Right renal cortex interstitium (tissue), 3 donors: ENCODE measurements at regions not wholly inside any gene's neighbourhood (a gene's known extent, or its start where the extent isn't known, plus 50 kb on each side); places are given as distances from the start of the nearest gene placed in this dataset.
"Not testable (repeated sequence)": the region's sequence is repeated elsewhere in the genome, so short reads cannot be mapped to it uniquely, and the experiment has no call there.

Experiments
- DNase-seq, 3 donors: peaks; one replicate each; pipeline ENCODE4 v3.0.0-alpha.2; 2013; ENCODE audit warnings: low read depth in 3 of 3, low spot score in 2 of 3

DNA sequence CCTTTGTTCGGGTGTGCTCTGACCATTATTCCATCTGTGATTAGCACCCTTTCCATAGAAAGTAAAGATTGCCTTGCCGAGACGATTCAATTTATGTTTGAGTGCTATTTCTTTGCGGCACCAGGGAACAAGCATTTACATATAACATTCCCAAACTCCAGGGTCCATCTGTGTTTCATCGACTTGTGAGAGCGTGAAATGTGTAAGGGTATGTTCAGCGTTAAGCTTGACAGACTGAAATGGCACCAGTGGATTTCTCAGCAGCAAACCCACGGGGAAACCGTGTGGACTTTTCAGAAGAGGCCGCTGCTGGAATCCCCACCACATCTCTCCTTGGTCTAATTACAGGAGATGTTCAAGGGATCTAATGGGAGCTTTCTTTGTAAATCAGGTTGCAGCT, 270.5 kb downstream of the TCERG1L start:
- no peak for DNase-seq

DNA sequence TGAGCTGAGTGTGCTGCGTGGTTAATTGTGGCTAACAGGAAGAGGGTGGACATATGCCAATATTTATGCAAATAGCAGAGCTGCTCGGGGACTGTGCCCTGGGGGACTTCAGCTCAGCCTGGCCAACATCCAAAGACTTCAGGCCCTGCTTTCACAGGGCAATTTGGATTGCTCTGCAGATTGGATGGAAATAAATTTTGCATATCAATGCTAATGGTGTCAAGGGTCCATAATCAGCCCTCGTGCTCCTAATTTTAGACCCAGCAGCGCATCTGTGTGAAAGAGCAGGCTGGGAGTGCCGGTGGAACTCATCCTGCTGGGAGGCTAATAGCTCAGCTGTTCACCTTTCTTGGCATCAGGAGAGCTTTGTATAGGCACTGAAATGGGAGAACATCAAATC, 270.1 kb downstream of the TCERG1L start:
- DNase-seq = no peak

DNA sequence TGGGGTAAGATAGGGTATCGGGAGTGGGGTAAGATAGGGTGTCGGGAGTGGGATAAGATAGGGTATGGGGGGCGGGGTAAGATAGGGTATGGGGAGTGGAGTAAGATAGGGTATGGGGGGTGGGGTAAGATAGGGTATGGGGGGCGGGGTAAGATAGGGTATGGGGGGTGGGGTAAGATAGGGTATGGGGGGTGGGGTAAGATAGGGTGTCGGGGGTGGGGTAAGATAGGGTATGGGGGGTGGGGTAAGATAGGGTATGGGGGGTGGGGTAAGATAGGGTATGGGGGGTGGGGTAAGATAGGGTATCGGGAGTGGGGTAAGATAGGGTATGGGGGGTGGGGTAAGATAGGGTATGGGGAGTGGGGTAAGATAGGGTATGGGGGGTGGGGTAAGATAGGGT, 269.5 kb downstream of the TCERG1L start:
- not testable (repeated sequence) for DNase-seq
